ENCODE measurements at regions not wholly inside any gene's neighbourhood (a gene's known extent, or its start where the extent isn't known, plus 50 kb on each side); places are given as distances from the start of the nearest gene placed in this dataset.

DNA sequence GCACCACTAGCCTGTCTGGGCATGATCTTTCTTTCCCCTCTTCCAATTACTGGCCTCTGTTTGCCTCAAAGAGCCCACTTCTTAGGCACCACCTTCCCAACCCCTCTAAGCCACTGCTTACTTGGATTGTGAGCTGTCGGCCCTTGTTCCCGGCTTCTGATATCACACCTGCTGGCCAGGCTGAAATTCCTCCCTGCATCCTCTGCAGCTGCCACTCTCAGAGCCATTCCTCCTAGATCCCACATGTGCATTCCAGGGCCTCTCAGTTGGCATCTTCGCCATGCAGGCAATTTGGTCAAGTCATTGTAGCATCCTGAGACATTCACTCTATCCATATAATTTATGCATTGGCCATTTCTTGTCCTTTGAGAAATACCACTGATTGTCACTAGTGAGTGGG is 135.9 kb downstream of the OLIG3 start:
- H3K4me3 ChIP-seq (ENCODE audit: low read depth, low read length): no peak overlapping the region
- TF ChIP-seq, protein P1, sequence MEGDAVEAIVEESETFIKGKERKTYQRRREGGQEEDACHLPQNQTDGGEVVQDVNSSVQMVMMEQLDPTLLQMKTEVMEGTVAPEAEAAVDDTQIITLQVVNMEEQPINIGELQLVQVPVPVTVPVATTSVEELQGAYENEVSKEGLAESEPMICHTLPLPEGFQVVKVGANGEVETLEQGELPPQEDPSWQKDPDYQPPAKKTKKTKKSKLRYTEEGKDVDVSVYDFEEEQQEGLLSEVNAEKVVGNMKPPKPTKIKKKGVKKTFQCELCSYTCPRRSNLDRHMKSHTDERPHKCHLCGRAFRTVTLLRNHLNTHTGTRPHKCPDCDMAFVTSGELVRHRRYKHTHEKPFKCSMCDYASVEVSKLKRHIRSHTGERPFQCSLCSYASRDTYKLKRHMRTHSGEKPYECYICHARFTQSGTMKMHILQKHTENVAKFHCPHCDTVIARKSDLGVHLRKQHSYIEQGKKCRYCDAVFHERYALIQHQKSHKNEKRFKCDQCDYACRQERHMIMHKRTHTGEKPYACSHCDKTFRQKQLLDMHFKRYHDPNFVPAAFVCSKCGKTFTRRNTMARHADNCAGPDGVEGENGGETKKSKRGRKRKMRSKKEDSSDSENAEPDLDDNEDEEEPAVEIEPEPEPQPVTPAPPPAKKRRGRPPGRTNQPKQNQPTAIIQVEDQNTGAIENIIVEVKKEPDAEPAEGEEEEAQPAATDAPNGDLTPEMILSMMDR (IDR thresholded peaks at IDR 0.05; ENCODE audit: low read depth, low read length): no peak
- DNase-seq (ENCODE audit: low read depth, low spot score): no peak
- in situ Hi-C loops (cut with HindIII; ENCODE audit: low sequenced_read_pairs): no loop called here

DNA sequence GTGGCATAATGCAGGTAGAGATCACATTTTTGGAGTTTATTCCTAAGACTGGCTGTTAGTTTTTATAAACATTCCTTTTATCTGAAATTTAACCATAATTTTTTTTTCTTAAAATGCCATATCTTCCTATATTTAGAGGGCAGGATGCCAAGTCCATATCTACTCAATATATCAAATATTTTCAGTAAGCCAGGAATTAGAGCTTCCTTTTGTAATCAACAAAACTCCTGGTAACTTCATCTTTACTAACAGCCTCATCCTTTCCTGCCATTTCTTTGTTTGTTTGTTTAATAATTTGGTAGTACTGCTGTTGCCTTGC is 136.3 kb downstream of the OLIG3 start:
- in situ Hi-C loops (cut with HindIII; ENCODE audit: low sequenced_read_pairs): no loop called here
- no peak for DNase-seq (ENCODE audit: low read depth, low spot score)

DNA sequence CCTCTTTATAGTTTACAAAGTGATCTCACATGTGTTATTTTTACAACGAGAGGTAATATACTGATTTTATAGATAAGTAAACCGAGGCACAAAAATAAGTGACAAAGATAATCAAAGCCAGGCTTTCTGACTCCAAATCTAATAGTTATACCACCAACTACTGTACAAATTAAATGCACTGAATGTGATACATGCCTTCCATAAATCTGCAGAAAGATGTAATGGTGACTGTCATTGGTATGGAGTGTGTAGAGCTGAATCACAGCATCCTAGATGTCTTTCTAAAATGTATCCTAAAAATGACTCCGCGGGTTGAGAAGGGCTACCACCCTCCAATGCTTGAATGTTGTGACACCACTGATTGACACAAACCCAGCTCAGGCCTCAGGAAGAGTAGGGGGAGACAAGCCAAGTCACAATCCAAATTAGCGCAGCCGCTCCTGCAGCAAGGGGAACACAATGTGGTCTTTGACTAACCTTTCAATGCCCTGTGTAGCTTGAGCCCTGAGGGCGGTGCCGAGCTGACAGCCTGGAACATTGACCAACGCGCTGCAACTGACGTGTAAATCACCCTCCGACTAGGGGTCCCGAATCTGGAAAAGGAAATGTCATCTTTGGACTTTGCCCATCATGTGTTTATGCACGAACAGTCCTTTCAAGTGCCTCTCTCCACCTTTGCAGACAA is 136.8 kb downstream of the OLIG3 start:
- no peak for DNase-seq (ENCODE audit: low read depth, low spot score)
- TF ChIP-seq, protein P1 (IDR thresholded peaks at IDR 0.05; ENCODE audit: low read depth, low read length): no peak
- no peak overlapping the region for H3K4me3 ChIP-seq (ENCODE audit: low read depth, low read length)
- in situ Hi-C loops (cut with HindIII; ENCODE audit: low sequenced_read_pairs): no loop called here

More for the DNA sequence above, 136.3 kb downstream of the OLIG3 start:
- H3K4me3 ChIP-seq (ENCODE audit: low read depth, low read length): no peak overlapping the region
- TF ChIP-seq, protein P1 (IDR thresholded peaks at IDR 0.05; ENCODE audit: low read depth, low read length): no peak

DNA sequence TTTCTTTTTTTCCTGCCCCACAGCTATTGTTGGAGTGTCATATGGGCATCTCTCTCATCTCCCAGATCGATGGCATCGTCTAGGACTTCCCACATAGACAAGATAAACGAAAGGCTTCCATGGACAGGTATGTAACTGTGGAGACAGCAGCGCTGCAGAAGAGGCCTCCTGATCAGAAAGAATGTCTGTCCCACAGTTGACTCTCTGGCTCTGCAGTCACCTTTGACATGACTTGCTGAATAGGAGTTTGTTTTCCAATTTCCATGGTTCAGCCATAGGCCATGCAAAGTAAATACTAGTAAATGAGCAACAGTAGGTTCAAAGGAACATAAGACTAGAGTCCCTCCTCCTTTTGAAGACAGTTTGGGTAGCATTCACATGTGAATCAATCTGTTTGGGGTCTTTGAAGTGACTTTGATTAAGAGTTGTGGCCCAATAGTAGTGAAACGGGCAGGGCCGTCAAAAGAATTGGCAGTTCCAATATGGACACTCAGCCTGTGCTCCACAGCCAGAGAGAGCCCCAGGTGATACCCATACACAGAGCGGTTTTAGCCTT is 134.7 kb upstream of the IFNGR1 start:
- TF ChIP-seq, protein P1 (IDR thresholded peaks at IDR 0.05; ENCODE audit: low read depth, low read length): no peak
- DNase-seq (ENCODE audit: low read depth, low spot score): no peak
- in situ Hi-C loops (cut with HindIII; ENCODE audit: low sequenced_read_pairs): no loop called here
- H3K4me3 ChIP-seq (ENCODE audit: low read depth, low read length): no peak overlapping the region

DNA sequence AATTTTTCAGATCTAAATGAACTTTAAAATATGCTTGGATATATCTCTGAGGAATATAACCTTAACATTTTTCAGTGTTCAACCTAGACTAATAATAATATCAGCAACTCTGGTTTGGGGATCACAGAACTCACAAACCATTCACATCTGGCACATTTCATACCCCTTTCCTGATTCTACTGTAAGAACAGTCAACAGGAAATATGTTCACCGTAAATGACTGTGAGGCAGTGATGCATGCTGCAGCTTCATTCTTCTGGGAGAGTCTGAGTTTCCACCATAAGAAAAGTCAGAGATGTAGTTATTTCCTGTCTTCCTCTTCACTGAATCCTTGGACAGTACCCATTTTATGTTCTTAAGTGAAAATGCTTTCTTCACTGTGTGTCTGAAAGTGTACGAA is 134.2 kb upstream of the IFNGR1 start:
- TF ChIP-seq, protein P1 (IDR thresholded peaks at IDR 0.05; ENCODE audit: low read depth, low read length): no peak
- DNase-seq (ENCODE audit: low read depth, low spot score): no peak
- in situ Hi-C loops (cut with HindIII; ENCODE audit: low sequenced_read_pairs): no loop called here
- H3K4me3 ChIP-seq (ENCODE audit: low read depth, low read length): no peak overlapping the region

DNA sequence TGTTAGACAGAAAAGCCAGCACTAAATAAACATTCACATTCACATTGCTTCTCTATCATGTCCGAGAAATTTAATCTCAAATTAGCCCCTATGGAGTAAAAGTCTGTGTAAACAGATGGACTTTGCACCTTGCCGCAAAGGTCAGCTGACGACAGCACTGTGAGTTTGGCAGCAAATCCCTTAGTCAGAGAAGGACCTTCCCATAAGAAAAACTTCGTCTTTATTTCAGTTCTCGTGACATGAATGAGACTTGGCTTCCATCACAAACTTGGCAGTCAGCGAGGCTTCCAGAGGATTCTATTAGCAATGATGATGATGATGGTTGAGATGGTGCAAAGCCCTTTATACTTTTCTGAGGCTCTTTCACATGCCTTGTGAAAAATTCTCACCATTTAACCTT is 133.7 kb upstream of the IFNGR1 start:
- no peak for DNase-seq (ENCODE audit: low read depth, low spot score)
- in situ Hi-C loops (cut with HindIII; ENCODE audit: low sequenced_read_pairs): no loop called here
- TF ChIP-seq, protein P1 (IDR thresholded peaks at IDR 0.05; ENCODE audit: low read depth, low read length): no peak
- H3K4me3 ChIP-seq (ENCODE audit: low read depth, low read length): no peak overlapping the region

Data from astrocyte of the spinal cord (primary cell).